ENCODE measurements at regions not wholly inside any gene's neighbourhood (a gene's known extent, or its start where the extent isn't known, plus 50 kb on each side); places are given as distances from the start of the nearest gene placed in this dataset.

- WGBS, 2 donors = 87 to 93% methylated on average over 2 of the region's 2 CpGs
- Histone ChIP-seq H3K27ac (ENCODE audit: low read depth in 1 of 2, low read length in 1 of 2) (no peak overlapping the region), H3K27me3 (ENCODE audit: control insufficient read depth in 3 of 3, insufficient read depth in 3 of 3, low read length in 2 of 3) (no peaks in the 10 kb centered on the region), H3K36me3 (ENCODE audit: control insufficient read depth in 4 of 4, insufficient read depth in 4 of 4, low read length in 4 of 4) (no peaks in the 10 kb centered on the region), H3K4me3 (no peak overlapping the region), H3K4me1 (ENCODE audit: control insufficient read depth in 5 of 5, insufficient read depth in 5 of 5, low read length in 5 of 5) (no peaks in the 10 kb centered on the region), H3K9me3 (ENCODE audit: control insufficient read depth in 4 of 4, insufficient read depth in 3 of 4, low read length in 3 of 4) (no peaks in the 10 kb centered on the region), H3K9ac (ENCODE audit: insufficient read depth in 1 of 2, low read length in 2 of 2) (no peak overlapping the region)
- no peak for TF ChIP-seq CTCF (IDR thresholded peaks at IDR 0.05; ENCODE audit: control extremely low read depth, extremely low read depth)
- no peak for DNase-seq
- no peak for ATAC-seq (ENCODE audit: insufficient read depth, low FRiP score)
Observed at GRCh38 chr3:171541181-171541580, 81.0 kb upstream of the TNIK start.

GRCh38 chr3:171535799-171536198 is 75.6 kb upstream of the TNIK start:
- Histone ChIP-seq H3K4me3 (no peak overlapping the region), H3K9ac (ENCODE audit: insufficient read depth in 1 of 2, low read length in 2 of 2) (no peak overlapping the region), H3K4me1 (ENCODE audit: control insufficient read depth in 5 of 5, insufficient read depth in 5 of 5, low read length in 5 of 5) (no peaks in the 10 kb centered on the region), H3K9me3 (ENCODE audit: control insufficient read depth in 4 of 4, insufficient read depth in 3 of 4, low read length in 3 of 4) (no peaks in the 10 kb centered on the region), H3K27me3 (ENCODE audit: control insufficient read depth in 3 of 3, insufficient read depth in 3 of 3, low read length in 2 of 3) (no peaks in the 10 kb centered on the region), H3K36me3 (ENCODE audit: control insufficient read depth in 4 of 4, insufficient read depth in 4 of 4, low read length in 4 of 4) (no peaks in the 10 kb centered on the region), H3K27ac (ENCODE audit: low read depth in 1 of 2, low read length in 1 of 2) (no peak overlapping the region)
- no peak for TF ChIP-seq CTCF (IDR thresholded peaks at IDR 0.05; ENCODE audit: control extremely low read depth, extremely low read depth)
- DNase-seq (no peak), ATAC-seq (ENCODE audit: insufficient read depth, low FRiP score) (no peak)
- WGBS, 2 donors = 89 to 93% methylated on average over 2 of the region's 2 CpGs

- no peak for ATAC-seq (ENCODE audit: insufficient read depth, low FRiP score)
Observed at GRCh38 chr3:171535133-171535532, 74.9 kb upstream of the TNIK start.

More at GRCh38 chr3:171535133-171535532, 74.9 kb upstream of the TNIK start:
- Histone ChIP-seq H3K9ac (ENCODE audit: insufficient read depth in 1 of 2, low read length in 2 of 2) (no peak overlapping the region), H3K4me1 (ENCODE audit: control insufficient read depth in 5 of 5, insufficient read depth in 5 of 5, low read length in 5 of 5) (no peaks in the 10 kb centered on the region), H3K36me3 (ENCODE audit: control insufficient read depth in 4 of 4, insufficient read depth in 4 of 4, low read length in 4 of 4) (no peaks in the 10 kb centered on the region), H3K27me3 (ENCODE audit: control insufficient read depth in 3 of 3, insufficient read depth in 3 of 3, low read length in 2 of 3) (no peaks in the 10 kb centered on the region), H3K27ac (ENCODE audit: low read depth in 1 of 2, low read length in 1 of 2) (no peak overlapping the region), H3K9me3 (ENCODE audit: control insufficient read depth in 4 of 4, insufficient read depth in 3 of 4, low read length in 3 of 4) (no peaks in the 10 kb centered on the region), H3K4me3 (no peak overlapping the region)
- DNase-seq = no peak
- 96 to 98% methylated on average over 3 of the region's 3 CpGs for WGBS, 2 donors
- TF ChIP-seq CTCF (IDR thresholded peaks at IDR 0.05; ENCODE audit: control extremely low read depth, extremely low read depth) = no peak

Measured in lung (tissue), 11 donors.